GM21526 (cell line): ENCODE measurements at regions not wholly inside any gene's neighbourhood (a gene's known extent, or its start where the extent isn't known, plus 50 kb on each side); places are given as distances from the start of the nearest gene placed in this dataset.
"Not testable (repeated sequence)": the region's sequence is repeated elsewhere in the genome, so short reads cannot be mapped to it uniquely, and the experiment has no call there.

Source experiments
- ATAC-seq: cut with Tn5 transposase; IDR thresholded peaks from one replicate; pipeline ENCODE4 v1.9.1; 2021; ENCODE audit warnings: moderate library complexity; ENCODE audit not compliant: unreplicated experiment, low FRiP score

- no peak for ATAC-seq
These were observed 133.4 kb upstream of the ALDH1B1 start for GRCh38 chr9:38259056-38259455.

- no peak for ATAC-seq
These were observed 134.8 kb upstream of the ALDH1B1 start for GRCh38 chr9:38257626-38258215.

GRCh38 chr9:38256461-38256860 is 136.0 kb upstream of the ALDH1B1 start:
- no peak for ATAC-seq

GRCh38 chr9:38255599-38255998 is 136.9 kb upstream of the ALDH1B1 start:
- no peak for ATAC-seq

GRCh38 chr9:38254756-38255155 is 137.7 kb upstream of the ALDH1B1 start:
- ATAC-seq: no peak

- ATAC-seq: no peak
These were observed 138.4 kb upstream of the ALDH1B1 start for GRCh38 chr9:38254151-38254550.

GRCh38 chr9:38253200-38253599 is 139.3 kb upstream of the ALDH1B1 start:
- ATAC-seq: no peak

GRCh38 chr9:38251036-38251860 is 141.3 kb upstream of the ALDH1B1 start:
- no peak for ATAC-seq

GRCh38 chr9:38250279-38251035 is 142.0 kb upstream of the ALDH1B1 start:
- no peak for ATAC-seq

GRCh38 chr9:38249587-38250210 is 142.8 kb upstream of the ALDH1B1 start:
- no peak for ATAC-seq

- no peak for ATAC-seq
These were observed 143.5 kb upstream of the ALDH1B1 start for GRCh38 chr9:38249049-38249448.

GRCh38 chr9:38246833-38247232 is 145.7 kb upstream of the ALDH1B1 start:
- no peak for ATAC-seq

GRCh38 chr9:38244971-38245370 is 147.5 kb upstream of the ALDH1B1 start:
- no peak for ATAC-seq

- no peak for ATAC-seq
These were observed 148.5 kb upstream of the ALDH1B1 start for GRCh38 chr9:38243993-38244392.

GRCh38 chr9:38242151-38242550 is 150.4 kb upstream of the ALDH1B1 start:
- not testable (repeated sequence) for ATAC-seq

GRCh38 chr9:38240051-38240450 is 152.5 kb upstream of the ALDH1B1 start:
- no peak for ATAC-seq

GRCh38 chr9:38235244-38235643 is 157.3 kb upstream of the ALDH1B1 start:
- no peak for ATAC-seq

GRCh38 chr9:38234479-38235170 is 157.9 kb upstream of the ALDH1B1 start:
- no peak for ATAC-seq

GRCh38 chr9:38233796-38234355 is 158.6 kb upstream of the ALDH1B1 start:
- no peak for ATAC-seq

GRCh38 chr9:38233343-38233742 is 159.2 kb upstream of the ALDH1B1 start:
- no peak for ATAC-seq
